Spinal cord (tissue), 9 donors: ENCODE measurements at regions not wholly inside any gene's neighbourhood (a gene's known extent, or its start where the extent isn't known, plus 50 kb on each side); places are given as distances from the start of the nearest gene placed in this dataset.
A peak's percentile ranks its signal among the peaks of the same experiment; 100 is the strongest.
"Not testable (repeated sequence)": the region's sequence is repeated elsewhere in the genome, so short reads cannot be mapped to it uniquely, and the experiment has no call there.

Experiments
- DNase-seq, 6 donors: peaks; one replicate each; pipeline versions ENCODE4 v3.0.0 to v3.0.0-alpha.2; 2013 to 2015; ENCODE audit warnings: low spot score in 6 of 6, low read depth in 4 of 6
- H3K27ac ChIP-seq: one replicate; pipeline ENCODE4 v1.5.1; 2013; ENCODE audit warnings: low read depth, low read length, control low read depth
- H3K27me3 ChIP-seq: one replicate; pipeline ENCODE4 v1.6.1; 2013; ENCODE audit warnings: low read length; ENCODE audit not compliant: control insufficient read depth, insufficient read depth
- H3K36me3 ChIP-seq: one replicate; pipeline ENCODE4 v1.6.1; 2013; ENCODE audit warnings: low read length; ENCODE audit not compliant: control insufficient read depth, insufficient read depth
- H3K4me1 ChIP-seq: one replicate; pipeline ENCODE4 v1.6.1; 2013; ENCODE audit warnings: low read length; ENCODE audit not compliant: control insufficient read depth, insufficient read depth
- H3K4me3 ChIP-seq: one replicate; pipeline ENCODE4 v1.5.1; 2013; ENCODE audit warnings: low read depth, low read length, control low read depth
- H3K9me3 ChIP-seq: one replicate; pipeline ENCODE4 v1.6.1; 2013; ENCODE audit warnings: low read length; ENCODE audit not compliant: control insufficient read depth, insufficient read depth
- WGBS: methylation state at CpG from one replicate; pipeline ENCODE4 v1.1.5; 2013; ENCODE audit warnings: missing lambda C conversion rate; ENCODE audit not compliant: insufficient coverage; 5-methylcytosine and 5-hydroxymethylcytosine counted together
- donor health status: healthy.

- no peaks in the 10 kb centered on the region for H3K36me3 ChIP-seq
- no peaks in the 10 kb centered on the region for H3K27me3 ChIP-seq
- no peak overlapping the region for H3K4me3 ChIP-seq
- H3K4me1 ChIP-seq, result no peaks in the 10 kb centered on the region
- no peaks in the 10 kb centered on the region for H3K9me3 ChIP-seq
- no CpG with 5 or more reads among the region's 3 CpGs for WGBS
- no peak overlapping the region for H3K27ac ChIP-seq
- DNase-seq, result peak in 1 of 6 donors; percentile 28
These were observed 427.8 kb downstream of the BTG1 start for GRCh38 chr12:91717804-91718203.

GRCh38 chr12:91711925-91712324 is 433.7 kb downstream of the BTG1 start:
- 60% methylated on average over 1 of the region's 2 CpGs for WGBS
- not testable (repeated sequence) for DNase-seq, H3K27ac ChIP-seq

GRCh38 chr12:91706466-91706865 is 439.2 kb downstream of the BTG1 start:
- DNase-seq, result no peak
- H3K36me3 ChIP-seq, result no peaks in the 10 kb centered on the region
- H3K4me1 ChIP-seq, result no peaks in the 10 kb centered on the region
- no peaks in the 10 kb centered on the region for H3K9me3 ChIP-seq
- H3K27ac ChIP-seq, result no peak overlapping the region
- no peaks in the 10 kb centered on the region for H3K27me3 ChIP-seq
- WGBS, result no CpG with 5 or more reads among the region's 1 CpG
- H3K4me3 ChIP-seq, result no peak overlapping the region

More at GRCh38 chr12:91711925-91712324, 433.7 kb downstream of the BTG1 start:
- not testable (repeated sequence) for H3K9me3 ChIP-seq, H3K4me3 ChIP-seq, H3K27me3 ChIP-seq, H3K36me3 ChIP-seq, H3K4me1 ChIP-seq

GRCh38 chr12:91704446-91704845 is 441.2 kb downstream of the BTG1 start:
- no peaks in the 10 kb centered on the region for H3K36me3 ChIP-seq
- H3K9me3 ChIP-seq, result no peaks in the 10 kb centered on the region
- no peak for DNase-seq
- no peak overlapping the region for H3K4me3 ChIP-seq
- H3K4me1 ChIP-seq, result no peaks in the 10 kb centered on the region
- H3K27ac ChIP-seq, result no peak overlapping the region
- H3K27me3 ChIP-seq, result no peaks in the 10 kb centered on the region
- WGBS, result no CpG with 5 or more reads among the region's 2 CpGs

GRCh38 chr12:91703491-91704283 is 442.0 kb downstream of the BTG1 start:
- no peaks in the 10 kb centered on the region for H3K27me3 ChIP-seq
- WGBS, result no CpG with 5 or more reads among the region's 2 CpGs
- no peak overlapping the region for H3K4me3 ChIP-seq
- H3K36me3 ChIP-seq, result no peaks in the 10 kb centered on the region
- H3K27ac ChIP-seq, result no peak overlapping the region
- H3K4me1 ChIP-seq, result no peaks in the 10 kb centered on the region
- no peaks in the 10 kb centered on the region for H3K9me3 ChIP-seq
- no peak for DNase-seq

GRCh38 chr12:91702843-91703425 is 442.7 kb downstream of the BTG1 start:
- Histone ChIP-seq H3K4me1 (no peaks in the 10 kb centered on the region), H3K36me3 (no peaks in the 10 kb centered on the region)

GRCh38 chr12:91695964-91696363 is 449.7 kb downstream of the BTG1 start:
- Histone ChIP-seq H3K4me3 (no peak overlapping the region), H3K4me1 (no peaks in the 10 kb centered on the region), H3K27ac (no peak overlapping the region), H3K27me3 (no peaks in the 10 kb centered on the region), H3K36me3 (no peaks in the 10 kb centered on the region), H3K9me3 (no peaks in the 10 kb centered on the region)
- no peak for DNase-seq
- WGBS, result 100% methylated on average over 1 of the region's 1 CpG

More at GRCh38 chr12:91702843-91703425, 442.7 kb downstream of the BTG1 start:
- no peak for DNase-seq
- no peaks in the 10 kb centered on the region for H3K9me3 ChIP-seq
- H3K27ac ChIP-seq, result no peak overlapping the region
- H3K27me3 ChIP-seq, result no peaks in the 10 kb centered on the region
- no CpG with 5 or more reads among the region's 3 CpGs for WGBS
- H3K4me3 ChIP-seq, result no peak overlapping the region

- H3K9me3 ChIP-seq, H3K4me3 ChIP-seq, H3K36me3 ChIP-seq, H3K27me3 ChIP-seq, H3K4me1 ChIP-seq, DNase-seq, H3K27ac ChIP-seq: not testable (repeated sequence)
- WGBS, result no CpG with 5 or more reads among the region's 3 CpGs
These were observed 450.2 kb downstream of the BTG1 start for GRCh38 chr12:91695406-91695805.

GRCh38 chr12:91690531-91690930 is 455.1 kb downstream of the BTG1 start:
- 100% methylated on average over 4 of the region's 4 CpGs for WGBS
- no peak overlapping the region for H3K4me3 ChIP-seq
- no peaks in the 10 kb centered on the region for H3K27me3 ChIP-seq
- H3K4me1 ChIP-seq, result no peaks in the 10 kb centered on the region
- H3K27ac ChIP-seq, result no peak overlapping the region
- H3K36me3 ChIP-seq, result no peaks in the 10 kb centered on the region
- no peaks in the 10 kb centered on the region for H3K9me3 ChIP-seq
- DNase-seq, result no peak
